ENCODE measurements at regions not wholly inside any gene's neighbourhood (a gene's known extent, or its start where the extent isn't known, plus 50 kb on each side); places are given as distances from the start of the nearest gene placed in this dataset.

DNA sequence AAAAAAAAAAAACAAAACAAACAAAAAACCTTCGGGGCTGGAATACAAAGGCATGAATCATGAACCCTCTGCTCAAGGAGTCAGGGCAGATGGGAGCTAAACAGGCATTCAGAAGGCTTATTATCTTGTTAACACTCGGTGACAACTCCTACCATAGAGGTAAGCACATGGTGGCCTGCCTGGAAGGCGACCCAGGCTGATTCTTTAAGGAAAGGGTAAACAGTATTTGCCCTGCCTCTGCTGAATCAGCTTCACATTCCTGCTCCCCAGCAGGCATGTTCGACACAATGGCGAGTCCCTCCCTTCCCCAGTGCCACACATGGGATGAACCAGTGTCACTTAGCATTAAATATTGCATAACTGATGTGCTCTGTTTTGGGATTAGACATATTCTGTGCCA lies 191.9 kb downstream of the ARL4C start:
- H3K27me3 ChIP-seq = no peaks in the 10 kb centered on the region
- H3K36me3 ChIP-seq = no peaks in the 10 kb centered on the region
- TF ChIP-seq EP300 (IDR thresholded peaks at IDR 0.05; ENCODE audit: low read depth) (no peak), CTCF (IDR thresholded peaks at IDR 0.05) (no peak), POLR2AphosphoS5 (IDR thresholded peaks at IDR 0.05) (no peak), POLR2A (IDR thresholded peaks at IDR 0.05) (no peak)
- no peak overlapping the region for H3K27ac ChIP-seq
- no peak overlapping the region for H3K4me3 ChIP-seq
- DNase-seq = no peak
- peaks cover 0 to 4% (median 0%) of the 10 kb centered on the region in 4 donors for H3K4me1 ChIP-seq
- intact Hi-C loops (cut with DNase I; ENCODE audit: low total_unique reads) (no loop called here), in situ Hi-C loops (cut with MboI; ENCODE audit: low pct_ligation_motif_present in 1 of 4, low pct_unique_long_range_greater_than_20kb in 1 of 4, low sequenced_read_pairs in 3 of 4) (no loop called here)
- 49 to 66% methylated on average over 3 to 5 of the region's 5 CpGs for WGBS, 2 donors (ENCODE audit: low coverage in 1 of 2)
- H3K9me3 ChIP-seq = no peaks in the 10 kb centered on the region

- 84% methylated on average over 4 of the region's 4 CpGs; no CpG with 5 or more reads in 1 of the 2 donors for WGBS, 2 donors (ENCODE audit: low coverage in 1 of 2)
- no peak for TF ChIP-seq POLR2AphosphoS5 (IDR thresholded peaks at IDR 0.05)
- Histone ChIP-seq H3K4me1 (peaks cover 0 to 4% (median 0%) of the 10 kb centered on the region in 4 donors), H3K27ac (no peak overlapping the region), H3K9me3 (no peaks in the 10 kb centered on the region), H3K36me3 (no peaks in the 10 kb centered on the region), H3K27me3 (no peaks in the 10 kb centered on the region), H3K4me3 (no peak overlapping the region)
- intact Hi-C loops (cut with DNase I; ENCODE audit: low total_unique reads) = no loop called here
- in situ Hi-C loops (cut with MboI; ENCODE audit: low pct_ligation_motif_present in 1 of 4, low pct_unique_long_range_greater_than_20kb in 1 of 4, low sequenced_read_pairs in 3 of 4) = no loop called here
- DNase-seq = no peak
Observed at GRCh38 chr2:234302664-234302991, 194.3 kb downstream of the ARL4C start.

DNA sequence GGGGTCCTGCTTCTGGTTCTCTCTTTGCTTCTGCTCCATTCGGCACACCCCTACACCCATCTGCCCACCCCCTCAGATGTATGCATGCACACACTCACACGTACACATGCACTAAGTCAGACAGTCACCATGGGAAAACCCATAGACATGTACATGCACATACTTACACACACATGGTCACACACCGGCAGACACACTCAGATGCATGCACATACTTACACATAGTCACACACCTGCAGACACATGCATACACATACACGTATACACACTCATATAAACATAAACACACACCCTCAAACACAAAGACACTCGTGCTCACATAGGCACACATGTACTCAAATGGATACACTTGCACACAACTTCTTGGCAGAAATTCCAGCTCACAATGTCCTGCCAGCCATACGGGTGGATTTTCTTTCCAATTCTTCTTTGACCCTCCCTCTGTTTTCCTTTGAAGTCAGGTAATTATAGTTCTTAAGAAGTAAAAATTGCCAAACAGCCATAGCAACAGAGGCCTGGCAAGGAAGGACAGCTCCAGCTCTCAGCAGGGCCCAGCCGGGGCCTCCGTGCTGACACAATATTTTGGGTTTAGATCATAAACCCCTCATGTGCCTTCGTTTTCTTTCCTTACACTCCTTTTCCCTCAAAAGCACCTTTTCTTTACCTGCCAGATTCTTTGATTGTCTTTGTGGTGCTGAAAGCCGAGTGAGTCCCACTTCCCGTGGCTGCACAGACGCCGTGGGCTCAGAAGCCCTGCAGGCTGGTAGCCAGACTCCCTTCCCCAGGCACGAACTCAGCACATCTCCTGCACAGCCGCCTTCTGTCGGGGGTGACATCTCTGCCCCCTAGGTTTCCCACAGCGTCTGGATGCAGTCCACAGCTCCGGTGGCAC lies 195.7 kb downstream of the ARL4C start:
- peaks cover 0 to 4% (median 0%) of the 10 kb centered on the region in 4 donors for H3K4me1 ChIP-seq
- in situ Hi-C loops (cut with MboI; ENCODE audit: low pct_ligation_motif_present in 1 of 4, low pct_unique_long_range_greater_than_20kb in 1 of 4, low sequenced_read_pairs in 3 of 4) = no loop called here
- H3K27me3 ChIP-seq = no peaks in the 10 kb centered on the region
- DNase-seq = no peak
- intact Hi-C loops (cut with DNase I; ENCODE audit: low total_unique reads) = no loop called here
- 64 to 69% methylated on average over 12 to 18 of the region's 18 CpGs for WGBS, 2 donors (ENCODE audit: low coverage in 1 of 2)
- no peak overlapping the region for H3K4me3 ChIP-seq
- TF ChIP-seq POLR2A (IDR thresholded peaks at IDR 0.05) = no peak
- H3K27ac ChIP-seq = no peak overlapping the region
- no peaks in the 10 kb centered on the region for H3K36me3 ChIP-seq
- no peaks in the 10 kb centered on the region for H3K9me3 ChIP-seq

DNA sequence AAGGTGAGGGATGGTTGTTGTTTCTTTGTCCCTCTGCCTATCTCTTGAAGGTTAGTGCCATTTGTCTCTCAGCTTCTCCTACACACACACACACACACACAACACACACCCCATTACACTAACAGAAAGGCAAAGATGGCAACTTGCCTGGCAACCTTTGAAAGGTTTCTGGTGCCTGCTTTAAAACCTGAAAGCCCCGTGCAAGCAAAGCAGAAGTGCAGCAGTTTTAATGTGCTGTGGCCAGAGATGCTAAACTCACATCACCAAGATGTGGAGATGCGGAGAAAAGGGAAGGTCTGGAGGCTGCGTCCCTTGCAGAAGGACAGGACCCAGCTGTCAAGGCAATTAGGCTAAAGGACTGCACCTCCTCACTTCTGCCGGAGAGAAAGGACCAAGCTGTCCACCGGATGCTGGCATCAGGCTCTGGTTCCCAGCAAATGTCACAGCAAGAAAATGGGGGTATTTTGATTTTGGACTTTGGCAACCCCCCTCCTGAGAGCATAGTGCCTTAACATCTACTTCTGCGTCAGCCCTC lies 196.4 kb downstream of the ARL4C start:
- TF ChIP-seq CTCF (IDR thresholded peaks at IDR 0.05) = no peak
- TF ChIP-seq POLR2A (IDR thresholded peaks at IDR 0.05) = no peak
- no peak for TF ChIP-seq POLR2AphosphoS5 (IDR thresholded peaks at IDR 0.05)
- no peak for TF ChIP-seq EP300 (IDR thresholded peaks at IDR 0.05; ENCODE audit: low read depth)
- 70 to 71% methylated on average over 6 of the region's 6 CpGs for WGBS, 2 donors (ENCODE audit: low coverage in 1 of 2)
- Histone ChIP-seq H3K27ac (no peak overlapping the region), H3K4me3 (no peak overlapping the region), H3K9me3 (no peaks in the 10 kb centered on the region), H3K36me3 (no peaks in the 10 kb centered on the region), H3K4me1 (peaks cover 0 to 4% (median 0%) of the 10 kb centered on the region in 4 donors), H3K27me3 (no peaks in the 10 kb centered on the region)
- no peak for DNase-seq
- in situ Hi-C loops (cut with MboI; ENCODE audit: low pct_ligation_motif_present in 1 of 4, low pct_unique_long_range_greater_than_20kb in 1 of 4, low sequenced_read_pairs in 3 of 4) (no loop called here), intact Hi-C loops (cut with DNase I; ENCODE audit: low total_unique reads) (no loop called here)

- WGBS, 2 donors (ENCODE audit: low coverage in 1 of 2) = 52 to 71% methylated on average over 3 of the region's 3 CpGs
- H3K27me3 ChIP-seq = no peaks in the 10 kb centered on the region
- H3K27ac ChIP-seq = no peak overlapping the region
- H3K9me3 ChIP-seq = no peaks in the 10 kb centered on the region
- H3K36me3 ChIP-seq = no peaks in the 10 kb centered on the region
- no peak for DNase-seq
- H3K4me3 ChIP-seq = no peak overlapping the region
- no peak for TF ChIP-seq POLR2A (IDR thresholded peaks at IDR 0.05)
- TF ChIP-seq CTCF (IDR thresholded peaks at IDR 0.05) = no peak
- TF ChIP-seq POLR2AphosphoS5 (IDR thresholded peaks at IDR 0.05) = no peak
- no peak for TF ChIP-seq EP300 (IDR thresholded peaks at IDR 0.05; ENCODE audit: low read depth)
- intact Hi-C loops (cut with DNase I; ENCODE audit: low total_unique reads) (no loop called here), in situ Hi-C loops (cut with MboI; ENCODE audit: low pct_ligation_motif_present in 1 of 4, low pct_unique_long_range_greater_than_20kb in 1 of 4, low sequenced_read_pairs in 3 of 4) (loop anchor here in 2 of 4 donors (25.0 kb wide), 2 partner anchors 188 to 312 kb away; partner anchors contain the start of gene ARL4C (in 1 of the 2))
- peaks cover 0 to 4% (median 0%) of the 10 kb centered on the region in 4 donors for H3K4me1 ChIP-seq
Observed at GRCh38 chr2:234298918-234299317, 198.0 kb downstream of the ARL4C start.

Measured in transverse colon (tissue), 4 donors.